HG02678 (cell line): ENCODE measurements at regions not wholly inside any gene's neighbourhood (a gene's known extent, or its start where the extent isn't known, plus 50 kb on each side); places are given as distances from the start of the nearest gene placed in this dataset.

ENCODE experiments used
- ATAC-seq: cut with Tn5 transposase; IDR thresholded peaks from one replicate; pipeline ENCODE4 v1.9.1; 2021; ENCODE audit warnings: mild to moderate bottlenecking, moderate library complexity; ENCODE audit not compliant: unreplicated experiment

DNA sequence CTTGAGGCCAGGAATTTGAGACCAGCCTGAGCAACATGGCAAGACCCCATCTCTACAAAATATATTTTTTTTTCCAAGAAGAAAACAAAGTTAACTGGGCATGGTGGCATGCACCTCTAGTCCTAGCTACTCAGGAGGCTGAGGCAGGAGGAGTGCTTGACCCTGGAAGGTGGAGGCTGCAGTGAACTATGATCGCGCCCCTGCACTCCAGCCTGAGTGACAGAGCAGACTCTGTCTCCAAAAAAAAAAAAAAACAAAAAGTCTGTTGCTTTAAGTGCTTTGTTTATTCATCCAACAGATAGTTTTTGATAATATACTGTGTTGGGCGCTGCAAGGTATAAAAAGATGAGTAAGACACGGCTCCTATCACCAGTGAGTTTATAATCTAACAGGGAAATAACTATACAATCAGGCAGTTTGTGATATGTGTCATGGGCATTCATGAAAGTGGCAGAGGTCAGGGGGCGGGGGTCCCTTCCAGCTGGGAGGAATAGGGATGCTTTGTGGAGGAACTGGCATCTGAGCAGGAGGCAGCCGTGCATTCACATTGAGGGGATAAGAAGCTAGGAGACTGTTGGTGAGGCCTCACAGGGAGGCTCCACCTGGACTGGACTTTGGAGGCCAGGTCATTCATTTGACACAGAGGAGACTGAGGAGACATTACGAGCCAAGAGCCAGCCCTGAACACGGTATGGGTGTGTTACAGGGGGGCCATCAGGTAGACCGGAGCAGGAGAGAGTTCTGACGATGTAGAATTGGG, 67.3 kb upstream of the ERRFI1 start:
- no peak for ATAC-seq

DNA sequence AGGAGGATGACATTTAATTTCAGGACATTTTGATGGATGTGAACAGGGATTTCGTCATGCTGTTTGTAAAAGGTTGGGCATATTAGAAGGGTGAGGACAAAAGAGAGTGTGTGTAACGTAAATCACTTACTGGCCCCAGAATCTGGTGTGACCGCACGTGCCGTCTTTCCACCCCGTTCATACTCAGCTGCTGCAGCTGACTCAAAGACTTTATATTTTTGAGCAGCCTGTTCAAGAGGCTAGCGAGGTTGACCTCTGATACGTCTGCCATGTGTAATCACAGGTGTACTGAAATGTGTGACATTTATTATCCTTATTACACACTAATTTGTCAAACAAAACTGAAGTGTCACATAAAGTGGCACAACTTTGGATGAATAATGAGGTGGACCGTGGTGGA, 66.5 kb upstream of the ERRFI1 start:
- ATAC-seq = no peak

DNA sequence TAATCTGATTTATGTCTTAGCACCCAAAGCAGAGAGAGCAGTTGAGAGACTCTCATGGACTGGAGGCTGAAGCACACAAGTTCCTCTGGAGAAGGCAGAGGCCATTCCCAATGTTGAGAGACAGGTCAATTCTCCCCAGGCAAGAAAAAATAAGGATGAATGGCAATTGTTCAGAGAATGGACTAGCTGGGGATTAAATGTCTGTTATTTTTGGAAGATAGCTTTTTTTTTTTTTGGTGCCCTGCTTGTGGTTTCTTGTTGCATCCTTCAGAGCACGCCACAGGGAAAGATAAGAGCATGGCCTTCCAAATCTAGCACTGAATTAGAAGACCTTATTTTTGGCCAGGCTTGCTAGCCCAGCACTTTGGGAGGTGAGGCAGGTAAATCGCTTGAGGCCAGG, 65.6 kb upstream of the ERRFI1 start:
- no peak for ATAC-seq

DNA sequence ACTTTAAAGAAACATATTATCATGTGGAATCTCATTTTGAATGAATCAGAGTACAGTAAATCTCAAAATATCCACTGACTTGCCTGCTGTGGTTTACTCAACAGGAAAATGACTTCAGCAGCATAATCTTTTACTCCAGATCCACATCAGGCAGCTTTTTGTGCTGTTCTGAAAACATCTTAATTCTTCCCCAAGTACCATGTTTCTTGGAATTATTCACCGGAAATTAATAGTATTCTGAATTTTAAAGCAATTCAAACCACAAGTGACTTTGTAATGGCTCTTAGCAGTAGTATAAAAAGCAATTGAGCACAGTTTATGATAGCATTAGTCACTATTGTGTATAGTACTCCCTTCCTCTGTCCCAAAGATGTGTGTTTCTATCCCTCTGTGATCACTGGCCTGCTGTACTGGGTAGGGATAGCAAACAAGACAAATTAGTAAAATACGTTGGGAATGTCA, 64.2 kb upstream of the ERRFI1 start:
- ATAC-seq = no peak

DNA sequence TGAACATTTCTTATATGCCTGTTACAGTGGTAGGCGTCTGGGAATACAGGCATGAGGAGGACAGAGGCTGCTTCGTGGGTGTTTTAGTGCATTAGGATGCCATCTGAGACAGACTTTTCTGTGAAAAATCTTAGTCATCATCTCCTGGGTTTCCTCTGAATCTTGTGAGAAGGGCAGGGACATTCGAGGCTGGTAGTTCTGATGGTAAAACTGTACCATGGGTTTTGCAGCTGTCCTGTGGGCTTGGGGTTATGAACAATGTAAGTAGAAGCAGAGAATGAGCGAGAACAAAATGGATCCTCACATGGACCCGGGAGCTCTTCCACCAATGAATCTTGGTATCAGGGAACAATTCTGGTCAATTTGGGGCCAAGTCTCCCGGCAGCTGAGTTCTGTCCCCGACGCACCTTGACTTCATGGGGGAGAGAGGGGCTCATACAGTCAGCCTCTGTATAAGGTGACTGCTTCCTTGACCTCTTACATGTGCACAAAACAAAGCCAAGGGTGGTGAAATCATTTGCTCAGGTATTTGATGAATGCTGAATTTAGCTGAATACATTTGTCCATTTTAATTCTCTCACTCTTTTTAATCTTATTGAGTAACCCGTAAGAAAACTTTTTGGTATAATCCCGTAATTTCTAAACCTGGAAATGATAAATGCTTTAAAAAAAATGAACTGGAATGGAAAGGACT, 63.6 kb upstream of the ERRFI1 start:
- no peak for ATAC-seq

DNA sequence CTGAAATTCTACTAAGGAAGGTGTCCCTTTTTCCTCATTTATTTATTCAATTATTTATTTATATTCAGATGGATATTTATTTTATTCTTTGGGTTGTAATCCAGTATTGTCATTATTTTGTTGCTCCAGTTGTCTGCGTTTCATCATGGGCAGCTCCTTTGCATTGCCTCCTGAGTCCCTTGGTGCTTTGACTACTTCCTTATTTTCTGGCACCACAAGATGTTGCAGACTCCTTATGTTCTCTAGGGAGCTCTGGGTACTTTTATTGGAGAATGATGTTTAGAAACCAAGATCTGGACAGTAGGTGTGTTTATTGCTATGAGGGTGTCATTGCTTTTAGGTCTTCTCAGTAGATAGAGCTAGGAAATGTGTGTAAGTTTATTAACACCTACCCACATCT, 59.9 kb upstream of the ERRFI1 start:
- no peak for ATAC-seq

DNA sequence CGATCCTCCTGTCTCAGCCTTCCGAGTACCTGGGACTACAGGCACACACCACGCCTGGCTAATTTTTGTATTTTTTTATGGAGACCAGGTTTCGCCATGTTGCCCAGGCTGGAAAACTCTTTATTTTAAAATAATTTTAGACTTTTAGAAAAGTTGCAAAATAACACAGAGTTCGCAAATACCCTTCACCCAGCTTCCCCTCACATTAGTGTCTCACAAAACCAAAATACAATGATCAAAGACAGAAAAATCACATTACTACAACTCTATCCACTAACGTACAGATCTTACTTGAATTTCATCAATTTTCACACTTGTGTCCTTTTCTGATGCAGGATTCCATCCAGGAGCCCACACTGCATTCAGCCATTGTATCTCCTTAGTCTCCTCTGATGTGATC, 58.8 kb upstream of the ERRFI1 start:
- ATAC-seq = no peak

DNA sequence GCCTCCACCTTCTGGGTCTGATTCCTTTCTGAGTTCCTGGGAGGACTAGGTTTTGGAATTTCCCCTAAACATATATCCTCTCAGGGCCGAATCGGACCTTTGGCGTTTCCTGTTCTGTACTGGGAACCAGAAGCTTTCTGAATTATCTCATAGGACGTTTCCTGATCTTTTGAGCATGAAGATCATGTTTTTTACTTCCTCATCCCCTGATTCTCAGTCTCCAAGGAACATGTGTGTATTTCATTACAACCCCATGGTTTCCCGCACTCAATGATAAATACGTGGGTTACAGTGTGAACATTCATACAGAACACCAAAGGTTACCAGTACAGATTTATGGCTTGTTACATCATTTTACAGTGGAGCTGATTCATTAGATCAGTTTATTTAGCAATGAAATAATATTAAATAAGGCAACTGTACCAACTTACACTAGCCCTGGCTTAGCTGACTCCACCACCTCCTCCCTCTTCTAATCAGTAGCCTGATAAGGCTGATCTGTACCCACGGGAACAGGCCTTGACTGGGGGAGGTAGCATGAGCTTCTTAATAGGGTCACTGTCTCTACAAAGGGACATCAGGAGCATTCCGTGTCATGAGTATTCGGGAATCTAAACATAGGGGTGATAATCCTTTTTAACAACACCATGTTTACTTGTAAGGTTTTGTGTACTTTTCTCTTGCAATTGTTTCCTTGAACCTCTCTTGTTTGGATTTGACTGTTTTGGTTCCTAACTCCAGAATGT, 57.8 kb upstream of the ERRFI1 start:
- ATAC-seq = no peak

DNA sequence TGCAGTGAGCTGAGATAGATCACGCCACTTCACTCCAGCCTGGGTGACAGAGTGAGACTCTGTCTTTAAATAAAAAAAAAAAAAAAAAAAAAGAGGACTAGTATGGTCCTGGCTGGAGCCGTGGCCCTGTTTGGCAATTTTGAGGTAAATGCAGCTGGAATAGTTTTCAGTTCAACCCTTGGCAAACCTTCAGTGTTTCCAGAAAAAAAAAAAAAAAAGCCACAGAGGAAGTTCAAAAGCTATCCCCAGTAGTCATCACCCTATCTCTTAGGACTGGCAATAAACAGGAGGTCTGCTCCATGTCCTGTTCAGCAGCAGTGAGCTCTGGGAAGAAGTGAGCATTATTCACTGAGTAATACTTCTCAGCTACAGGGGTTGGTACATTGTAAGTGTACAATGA, 56.8 kb upstream of the ERRFI1 start:
- no peak for ATAC-seq

DNA sequence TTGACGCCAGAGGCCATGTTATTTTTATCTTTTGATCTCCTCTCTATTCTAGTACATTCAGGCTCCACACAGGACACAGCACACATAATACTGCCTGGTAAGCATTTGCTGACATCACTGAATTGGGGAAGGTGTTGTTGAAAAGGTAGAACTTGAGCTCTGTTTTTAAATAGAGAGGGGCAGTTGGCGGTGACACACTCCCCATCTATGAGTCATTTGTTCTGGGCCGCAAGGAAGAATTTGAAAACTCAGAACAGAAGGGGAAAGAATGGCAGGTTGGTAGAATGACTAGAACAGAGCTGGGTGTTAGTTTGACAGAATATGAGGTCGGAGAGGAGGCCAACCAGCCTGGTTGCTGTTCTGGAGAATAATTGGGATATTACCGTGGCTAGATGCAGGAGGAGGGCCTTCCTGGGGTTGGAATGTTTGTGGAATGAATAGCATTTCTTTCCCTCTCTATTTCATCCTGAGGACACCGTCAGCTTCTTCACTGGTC, 52.1 kb upstream of the ERRFI1 start:
- ATAC-seq = no peak

DNA sequence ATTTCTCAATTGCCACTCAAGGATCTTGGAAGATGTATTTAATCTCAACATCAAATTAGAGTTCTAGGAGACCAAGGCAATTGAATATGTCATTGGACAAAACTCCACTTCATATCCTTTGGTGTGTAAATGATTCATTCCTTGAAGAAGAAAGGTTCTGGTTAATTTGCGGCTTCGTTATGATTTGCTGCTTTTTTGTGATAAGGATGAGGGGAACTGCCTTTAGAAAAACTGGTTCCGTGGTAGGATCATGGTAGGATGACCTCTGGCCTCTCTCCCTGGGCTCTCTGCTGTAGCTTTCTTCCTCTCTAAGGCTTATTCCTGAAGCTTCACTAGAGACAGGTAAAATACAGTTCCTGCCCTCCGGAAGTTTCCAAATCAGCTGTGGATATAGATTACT, 51.5 kb upstream of the ERRFI1 start:
- no peak for ATAC-seq

DNA sequence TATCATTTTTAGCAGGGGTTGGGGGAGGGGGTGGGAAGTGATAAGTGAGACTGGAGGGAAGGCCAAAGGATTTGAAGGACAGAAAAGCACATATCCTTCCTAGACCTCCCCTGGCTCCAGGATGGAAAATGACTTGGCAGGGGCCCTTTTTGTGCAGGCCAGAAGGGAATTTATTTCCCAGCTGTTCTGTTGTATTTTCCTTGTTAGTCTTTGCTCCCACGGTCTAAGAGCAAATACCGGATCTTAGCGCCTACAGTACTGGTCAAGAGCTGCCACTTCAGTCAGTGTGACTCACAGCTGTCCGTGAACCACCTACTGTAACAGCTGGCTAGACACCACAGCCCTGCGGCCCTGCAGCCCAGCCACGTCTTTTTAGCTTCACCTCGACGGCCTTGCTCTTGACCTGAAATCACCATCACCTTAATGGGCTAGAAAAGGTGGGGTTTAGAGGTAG, 51.0 kb upstream of the ERRFI1 start:
- ATAC-seq = no peak

DNA sequence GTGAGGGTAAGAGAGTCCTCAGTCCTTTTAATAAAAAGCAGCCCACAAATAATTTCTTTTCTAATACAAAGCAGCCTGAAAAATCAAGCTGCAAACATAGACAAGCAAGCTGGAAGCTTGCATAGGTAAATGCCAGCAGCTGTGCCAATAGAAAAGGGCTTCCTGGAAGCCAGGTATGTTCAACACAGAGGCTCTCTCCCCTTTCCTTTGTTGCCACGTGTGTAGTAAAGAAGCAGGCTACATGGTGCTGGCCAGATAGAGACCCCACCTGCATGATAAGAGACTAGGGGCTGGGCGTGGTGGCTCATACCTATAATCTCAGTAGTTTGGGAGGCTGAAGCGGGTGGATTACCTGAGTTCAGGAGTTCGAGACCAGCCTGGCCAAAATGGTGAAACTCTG, 50.1 kb upstream of the ERRFI1 start:
- no peak for ATAC-seq
